ENCODE measurements at regions not wholly inside any gene's neighbourhood (a gene's known extent, or its start where the extent isn't known, plus 50 kb on each side); places are given as distances from the start of the nearest gene placed in this dataset.

GRCh38 chr10:52877451-52877850 lies 104.9 kb upstream of the MBL2 start:
- no peak overlapping the region for H3K4me3 ChIP-seq (ENCODE audit: low read depth, low read length)
- H3K27me3 ChIP-seq (ENCODE audit: insufficient read depth, low read depth, severe bottlenecking): no peaks in the 10 kb centered on the region
- no peak for DNase-seq
- H3K9me3 ChIP-seq (ENCODE audit: severe bottlenecking): no peaks in the 10 kb centered on the region
- H3K36me3 ChIP-seq: no peaks in the 10 kb centered on the region
- no peak for TF ChIP-seq CTCF (IDR thresholded peaks at IDR 0.05; ENCODE audit: low read depth, low read length)
- no peak overlapping the region for H3K27ac ChIP-seq

GRCh38 chr10:52875336-52875735 lies 102.8 kb upstream of the MBL2 start:
- no peaks in the 10 kb centered on the region for H3K27me3 ChIP-seq (ENCODE audit: insufficient read depth, low read depth, severe bottlenecking)

GRCh38 chr10:52874581-52874980 lies 102.0 kb upstream of the MBL2 start:
- Histone ChIP-seq H3K27me3 (ENCODE audit: insufficient read depth, low read depth, severe bottlenecking) (no peaks in the 10 kb centered on the region), H3K4me3 (ENCODE audit: low read depth, low read length) (no peak overlapping the region), H3K36me3 (no peaks in the 10 kb centered on the region), H3K27ac (no peak overlapping the region), H3K9me3 (ENCODE audit: severe bottlenecking) (no peaks in the 10 kb centered on the region)
- no peak for DNase-seq
- no peak for TF ChIP-seq CTCF (IDR thresholded peaks at IDR 0.05; ENCODE audit: low read depth, low read length)

More at GRCh38 chr10:52875336-52875735, 102.8 kb upstream of the MBL2 start:
- H3K9me3 ChIP-seq (ENCODE audit: severe bottlenecking): no peaks in the 10 kb centered on the region
- no peak overlapping the region for H3K4me3 ChIP-seq (ENCODE audit: low read depth, low read length)
- no peak for DNase-seq
- no peak for TF ChIP-seq CTCF (IDR thresholded peaks at IDR 0.05; ENCODE audit: low read depth, low read length)
- no peak overlapping the region for H3K27ac ChIP-seq
- H3K36me3 ChIP-seq: no peaks in the 10 kb centered on the region

GRCh38 chr10:52871191-52871843 lies 98.7 kb upstream of the MBL2 start:
- Histone ChIP-seq H3K36me3 (no peaks in the 10 kb centered on the region), H3K27ac (no peak overlapping the region), H3K4me3 (ENCODE audit: low read depth, low read length) (no peak overlapping the region), H3K27me3 (ENCODE audit: insufficient read depth, low read depth, severe bottlenecking) (no peaks in the 10 kb centered on the region), H3K9me3 (ENCODE audit: severe bottlenecking) (no peaks in the 10 kb centered on the region)
- no peak for DNase-seq
- no peak for TF ChIP-seq CTCF (IDR thresholded peaks at IDR 0.05; ENCODE audit: low read depth, low read length)

- Histone ChIP-seq H3K4me3 (ENCODE audit: low read depth, low read length) (no peak overlapping the region), H3K27ac (no peak overlapping the region), H3K9me3 (ENCODE audit: severe bottlenecking) (no peaks in the 10 kb centered on the region), H3K27me3 (ENCODE audit: insufficient read depth, low read depth, severe bottlenecking) (no peaks in the 10 kb centered on the region), H3K36me3 (no peaks in the 10 kb centered on the region)
- TF ChIP-seq CTCF (IDR thresholded peaks at IDR 0.05; ENCODE audit: low read depth, low read length): no peak
- no peak for DNase-seq
Measured at GRCh38 chr10:52870562-52870961, 98.0 kb upstream of the MBL2 start.

GRCh38 chr10:52869864-52870263 lies 97.3 kb upstream of the MBL2 start:
- no peak for DNase-seq
- Histone ChIP-seq H3K27ac (no peak overlapping the region), H3K9me3 (ENCODE audit: severe bottlenecking) (no peaks in the 10 kb centered on the region), H3K36me3 (no peaks in the 10 kb centered on the region), H3K4me3 (ENCODE audit: low read depth, low read length) (no peak overlapping the region), H3K27me3 (ENCODE audit: insufficient read depth, low read depth, severe bottlenecking) (no peaks in the 10 kb centered on the region)
- no peak for TF ChIP-seq CTCF (IDR thresholded peaks at IDR 0.05; ENCODE audit: low read depth, low read length)

Data from WERI-Rb-1 (cell line).